HG02610 (cell line): ENCODE measurements at regions not wholly inside any gene's neighbourhood (a gene's known extent, or its start where the extent isn't known, plus 50 kb on each side); places are given as distances from the start of the nearest gene placed in this dataset.
"Not testable (repeated sequence)": the region's sequence is repeated elsewhere in the genome, so short reads cannot be mapped to it uniquely, and the experiment has no call there.

ENCODE experiments used
- ATAC-seq: cut with Tn5 transposase; IDR thresholded peaks from one replicate; pipeline ENCODE4 v1.9.1; 2021; ENCODE audit warnings: mild to moderate bottlenecking, moderate library complexity; ENCODE audit not compliant: unreplicated experiment

DNA sequence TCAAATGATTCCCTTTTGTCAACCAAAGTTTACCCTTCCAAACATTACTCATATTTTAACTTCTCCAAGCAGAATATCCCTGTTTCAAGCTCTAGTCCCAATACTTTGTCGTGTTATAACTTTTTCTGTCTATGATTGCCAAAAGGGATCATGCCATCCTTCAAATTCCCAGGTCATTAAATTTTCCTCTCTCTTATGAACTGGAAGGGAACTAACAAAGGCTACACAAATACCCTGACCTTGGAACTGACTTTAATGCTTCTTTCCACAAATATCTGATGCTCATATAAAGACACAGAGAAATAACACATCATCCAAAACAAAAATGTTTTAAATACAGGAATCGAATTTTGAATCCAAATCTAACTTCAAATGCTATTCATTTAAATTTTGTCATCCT is 1352.7 kb downstream of the CDH11 start:
- no peak for ATAC-seq

DNA sequence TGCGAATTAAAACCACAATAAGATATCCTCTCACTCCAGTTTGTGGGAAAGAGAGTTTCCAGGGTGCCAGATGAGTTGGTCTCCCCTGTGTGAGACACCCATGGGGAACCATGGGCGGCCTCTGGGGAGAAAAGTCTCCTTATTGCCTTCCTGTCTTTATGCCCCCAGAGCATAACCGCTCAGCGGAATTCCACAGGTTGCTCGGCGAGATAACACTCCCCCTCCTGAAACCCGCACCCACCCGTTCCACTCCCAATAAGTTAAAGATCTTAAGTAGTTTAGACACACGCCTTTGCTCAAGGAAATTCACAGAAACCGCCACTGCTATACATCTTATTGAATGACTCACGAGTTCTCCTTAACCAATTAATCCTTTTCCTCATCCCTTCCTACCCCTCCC is 1361.6 kb downstream of the CDH11 start:
- ATAC-seq, result not testable (repeated sequence)

- no peak for ATAC-seq
Measured at GRCh38 chr16:63752347-63752746, 1369.5 kb downstream of the CDH11 start.

- ATAC-seq, result no peak
Measured at GRCh38 chr16:63749276-63749675, 1372.6 kb downstream of the CDH11 start.

DNA sequence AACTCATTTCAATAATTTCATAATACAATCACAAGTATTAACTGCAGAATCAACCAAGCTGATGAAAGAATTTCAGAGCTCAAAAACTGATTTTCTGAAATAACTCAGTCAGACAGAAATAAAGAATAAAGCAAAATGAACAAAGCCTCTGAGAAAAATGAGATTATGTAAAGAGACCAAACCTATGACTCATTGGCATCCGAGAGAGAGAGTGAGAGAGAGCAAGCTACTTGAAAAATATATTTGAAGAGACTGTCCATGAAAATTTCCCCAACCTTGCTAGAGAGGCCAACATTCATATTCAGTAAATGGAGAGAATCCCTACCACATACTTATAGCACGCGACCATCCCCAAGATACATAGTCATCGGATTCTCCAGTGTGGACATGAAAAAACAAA is 1376.4 kb downstream of the CDH11 start:
- no peak for ATAC-seq

DNA sequence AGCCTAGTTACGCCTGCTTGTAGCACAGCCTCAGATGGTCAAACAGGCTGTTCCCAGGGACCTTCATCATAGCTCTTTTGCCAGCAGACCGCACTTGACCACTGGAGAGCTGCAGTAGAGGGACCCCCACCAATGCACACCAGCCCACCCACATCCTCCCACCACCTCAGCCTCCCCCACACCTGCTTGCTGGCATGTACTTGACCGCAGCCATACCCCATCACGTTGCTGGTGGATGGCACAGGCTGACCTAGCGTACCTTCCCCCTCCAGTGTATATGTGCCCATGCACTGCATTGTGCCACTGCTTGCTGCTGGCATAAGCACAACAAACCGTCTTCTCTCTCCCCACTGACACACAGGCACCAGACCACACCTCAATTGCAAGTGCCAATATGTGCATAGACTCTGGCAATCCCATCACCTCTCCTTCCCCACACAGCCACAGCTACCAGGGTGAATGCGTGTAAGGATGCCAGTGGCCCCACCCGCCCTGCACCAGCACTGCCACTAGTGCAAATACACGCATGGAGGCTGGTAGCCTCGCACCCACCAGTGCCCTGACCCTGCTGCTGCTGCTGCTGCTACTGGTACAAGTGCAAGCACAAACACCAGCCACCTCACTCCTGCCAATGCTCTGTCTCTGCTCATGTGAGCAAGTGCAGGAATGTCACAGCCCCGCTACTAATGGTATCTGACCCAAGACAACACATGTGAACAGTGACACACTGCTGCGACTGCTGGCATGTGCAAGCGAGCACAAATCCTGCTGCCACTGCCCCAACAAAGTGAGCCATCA is 1377.6 kb downstream of the CDH11 start:
- ATAC-seq, result no peak

DNA sequence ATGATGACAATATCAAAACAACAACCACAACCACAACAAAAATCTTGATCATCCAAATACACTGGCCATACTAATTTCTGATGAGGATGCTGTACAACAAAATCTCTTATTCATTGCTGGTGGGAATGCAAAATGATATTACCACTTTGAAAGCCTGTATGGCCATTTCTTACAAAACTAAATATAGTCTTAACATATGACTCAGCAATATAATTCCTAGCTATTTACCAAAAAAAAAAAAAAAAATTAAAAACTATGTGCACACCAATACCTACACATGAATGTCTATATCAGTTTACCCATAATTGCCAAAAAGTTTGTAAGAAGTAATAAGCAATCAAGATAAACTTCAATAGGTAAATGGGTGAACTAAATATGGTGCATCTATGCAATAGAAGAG is 1379.7 kb downstream of the CDH11 start:
- no peak for ATAC-seq

DNA sequence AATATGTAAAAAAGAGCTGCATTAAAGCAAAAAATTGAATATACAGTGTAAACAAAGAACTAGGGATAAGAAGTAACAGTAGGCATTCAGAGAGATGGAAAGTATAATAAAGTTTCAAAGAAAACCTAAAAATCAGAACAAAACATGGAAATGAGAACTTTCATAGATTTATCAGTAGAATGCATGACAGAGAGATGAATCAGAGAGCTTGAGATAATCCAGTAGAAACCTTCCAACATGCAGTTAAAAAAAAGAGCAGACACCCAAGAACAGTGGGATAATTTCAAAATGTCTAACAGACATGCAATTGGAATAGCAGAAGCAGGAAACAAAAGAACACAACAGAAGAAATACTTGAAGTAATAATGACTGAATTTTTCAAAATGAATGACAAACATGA is 1384.2 kb downstream of the CDH11 start:
- no peak for ATAC-seq

GRCh38 chr16:63735456-63735855 is 1386.4 kb downstream of the CDH11 start:
- ATAC-seq, result no peak

DNA sequence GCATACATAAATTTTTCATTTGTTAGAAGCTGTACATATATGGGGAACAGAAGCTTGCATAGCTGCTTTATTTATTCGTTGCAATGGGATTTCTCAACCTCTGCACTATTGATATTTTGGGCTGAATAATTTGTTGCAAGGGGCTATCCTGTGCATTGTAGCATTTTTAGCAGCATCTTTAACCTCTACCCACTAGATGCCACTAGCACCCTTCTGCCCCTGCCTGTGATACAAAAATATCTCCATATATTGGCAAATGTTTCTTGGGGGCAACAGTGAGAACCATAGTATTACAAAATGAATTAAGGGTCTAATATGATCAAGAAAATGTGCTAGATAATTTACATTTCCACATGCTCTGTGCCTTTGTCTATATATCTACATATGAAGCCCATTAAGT is 1401.0 kb downstream of the CDH11 start:
- no peak for ATAC-seq

DNA sequence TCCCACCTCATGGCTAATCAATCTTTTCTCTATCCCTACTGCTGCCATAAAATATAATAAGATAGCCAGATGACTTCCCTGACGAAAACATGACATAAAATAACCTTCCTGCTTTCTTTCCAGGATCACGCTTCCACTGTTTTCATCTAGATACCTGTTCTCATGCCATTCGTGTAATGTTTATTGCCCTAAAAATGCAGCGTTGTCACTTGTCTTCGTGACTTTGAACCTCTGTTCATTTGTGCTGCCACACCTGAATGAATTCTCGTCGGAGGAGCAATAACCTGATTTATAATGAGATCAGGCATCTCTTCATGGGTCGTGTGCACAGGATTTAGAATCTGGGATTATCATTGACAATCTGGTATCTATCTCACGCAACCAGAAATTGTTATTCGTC is 1401.9 kb downstream of the CDH11 start:
- no peak for ATAC-seq

DNA sequence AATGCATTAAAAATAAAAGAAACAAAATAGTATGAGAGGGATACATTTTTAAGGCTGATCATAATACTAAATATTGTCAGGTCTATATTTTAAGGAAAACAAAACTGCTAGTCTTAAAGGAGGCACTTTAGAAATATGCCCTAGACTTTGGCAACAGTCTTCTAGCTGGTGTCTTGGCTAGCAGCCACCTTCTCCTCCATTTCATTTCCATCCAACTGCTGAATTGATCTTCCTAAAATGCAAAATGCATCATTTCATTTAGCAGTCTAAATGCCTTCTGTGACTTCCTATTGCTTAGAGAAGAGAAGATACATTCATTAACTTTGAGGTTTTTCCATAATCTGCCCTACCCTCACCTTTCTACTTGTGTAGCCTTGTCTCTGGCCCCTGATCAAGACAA is 1404.1 kb downstream of the CDH11 start:
- ATAC-seq, result no peak

DNA sequence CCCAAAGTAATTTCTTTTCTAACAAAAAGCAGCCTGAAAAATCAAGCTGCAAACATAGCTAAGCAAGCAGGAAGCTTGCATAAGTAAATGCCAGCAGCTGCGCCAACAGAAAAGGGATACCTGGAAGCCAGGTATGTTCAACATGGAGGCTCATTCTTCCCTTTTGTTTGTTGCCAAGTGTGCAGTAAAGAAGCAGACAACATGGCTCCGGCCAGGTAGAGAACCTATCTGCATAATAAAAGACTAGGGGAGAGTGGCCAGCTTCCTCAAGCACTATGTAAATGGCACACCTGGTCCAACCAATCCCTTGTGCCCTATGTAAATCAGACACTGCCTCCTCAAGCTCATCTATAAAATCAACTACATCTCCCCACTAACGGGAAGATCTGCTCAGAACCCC is 1407.0 kb downstream of the CDH11 start:
- ATAC-seq, result no peak

- ATAC-seq, result no peak
Measured at GRCh38 chr16:63712725-63713124, 1409.1 kb downstream of the CDH11 start.

DNA sequence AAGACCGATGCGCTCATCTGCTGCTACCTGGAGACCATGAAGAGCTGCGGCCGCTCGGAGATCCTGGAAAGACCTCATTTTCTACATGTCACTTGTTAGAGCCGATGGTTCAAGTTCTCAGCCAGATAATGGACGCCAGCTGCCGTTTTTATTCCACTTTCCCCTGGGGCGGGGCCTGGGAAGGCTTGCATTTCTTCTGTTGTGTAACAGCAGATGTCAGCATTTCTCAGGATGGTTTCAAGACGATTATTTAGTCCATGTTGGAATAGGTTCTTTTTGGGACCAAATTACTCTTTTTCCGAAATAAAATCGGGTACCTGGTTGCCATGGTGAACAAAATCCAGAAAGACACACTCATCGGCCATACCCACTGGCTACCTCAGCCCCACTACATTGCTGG is 1418.3 kb downstream of the CDH11 start:
- ATAC-seq, result no peak

DNA sequence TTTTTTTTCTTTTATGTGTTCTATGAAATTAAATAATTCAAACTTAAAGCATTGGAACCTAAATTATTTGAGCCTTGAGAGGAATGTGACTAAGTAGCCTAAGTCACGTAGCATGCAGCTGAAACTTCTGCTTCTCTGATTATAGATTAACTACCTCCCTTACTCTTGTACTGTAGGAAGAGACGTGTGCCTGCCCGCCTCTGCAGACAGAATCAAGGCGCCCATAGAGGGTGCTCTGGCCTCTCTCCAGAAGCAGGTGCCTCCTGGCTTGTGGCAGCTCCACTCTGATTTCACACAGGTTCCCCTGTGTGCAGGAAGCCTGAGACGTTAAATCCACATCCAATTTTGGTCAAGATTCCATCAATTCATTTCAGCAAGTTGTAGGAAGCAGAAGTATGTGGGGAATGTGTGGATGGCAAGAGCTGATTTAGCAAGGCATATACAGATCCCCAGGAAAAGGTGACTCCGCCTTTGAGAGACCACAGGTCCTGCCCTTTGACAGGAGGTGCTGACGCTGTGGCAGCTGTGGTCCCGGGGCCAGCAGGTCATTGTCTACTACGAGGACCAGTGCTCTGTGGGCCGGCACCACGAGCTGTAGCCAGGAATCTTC is 1418.8 kb downstream of the CDH11 start:
- no peak for ATAC-seq

GRCh38 chr16:63697736-63698135 is 1424.1 kb downstream of the CDH11 start:
- ATAC-seq, result no peak

DNA sequence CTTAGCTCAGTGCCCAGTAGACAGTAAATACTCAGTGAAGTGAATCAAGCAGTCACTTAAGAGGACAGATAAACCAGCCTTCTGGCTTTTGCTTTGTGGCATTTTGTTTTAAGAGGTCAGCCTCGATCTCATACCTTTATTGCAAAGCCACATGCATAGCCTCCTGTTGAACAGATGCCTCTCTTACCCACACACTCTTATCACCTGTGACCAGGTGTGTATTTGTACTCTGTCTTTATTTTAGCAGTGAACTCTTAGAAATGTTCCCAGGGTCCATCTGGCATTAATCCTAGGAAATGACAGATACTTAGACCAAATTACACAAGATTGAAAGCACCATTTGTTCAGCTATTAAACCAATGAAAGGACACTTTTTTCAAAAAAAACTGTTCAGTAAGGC is 1426.5 kb downstream of the CDH11 start:
- no peak for ATAC-seq

DNA sequence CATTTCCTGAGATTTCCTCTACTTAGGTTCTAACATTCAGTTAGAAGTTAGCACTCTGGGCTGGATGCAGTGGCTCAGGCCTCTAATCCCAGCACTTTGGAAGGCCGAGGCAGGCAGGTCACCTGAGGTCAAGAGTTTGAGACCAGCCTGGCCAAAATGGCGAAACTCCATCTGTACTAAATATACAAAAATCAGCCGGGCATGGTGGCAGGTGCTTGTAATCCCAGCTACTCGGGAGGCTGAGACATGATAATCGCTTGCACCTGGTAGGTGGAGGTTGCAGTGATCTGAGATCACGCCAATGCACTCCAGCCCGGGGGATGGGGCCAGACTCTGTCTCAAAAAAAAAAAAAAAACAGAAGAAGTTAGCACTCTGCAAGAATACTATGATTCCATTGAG is 1430.9 kb downstream of the CDH11 start:
- ATAC-seq, result no peak

- no peak for ATAC-seq
Measured at GRCh38 chr16:63690267-63690666, 1431.6 kb downstream of the CDH11 start.

GRCh38 chr16:63689068-63689467 is 1432.8 kb downstream of the CDH11 start:
- no peak for ATAC-seq

DNA sequence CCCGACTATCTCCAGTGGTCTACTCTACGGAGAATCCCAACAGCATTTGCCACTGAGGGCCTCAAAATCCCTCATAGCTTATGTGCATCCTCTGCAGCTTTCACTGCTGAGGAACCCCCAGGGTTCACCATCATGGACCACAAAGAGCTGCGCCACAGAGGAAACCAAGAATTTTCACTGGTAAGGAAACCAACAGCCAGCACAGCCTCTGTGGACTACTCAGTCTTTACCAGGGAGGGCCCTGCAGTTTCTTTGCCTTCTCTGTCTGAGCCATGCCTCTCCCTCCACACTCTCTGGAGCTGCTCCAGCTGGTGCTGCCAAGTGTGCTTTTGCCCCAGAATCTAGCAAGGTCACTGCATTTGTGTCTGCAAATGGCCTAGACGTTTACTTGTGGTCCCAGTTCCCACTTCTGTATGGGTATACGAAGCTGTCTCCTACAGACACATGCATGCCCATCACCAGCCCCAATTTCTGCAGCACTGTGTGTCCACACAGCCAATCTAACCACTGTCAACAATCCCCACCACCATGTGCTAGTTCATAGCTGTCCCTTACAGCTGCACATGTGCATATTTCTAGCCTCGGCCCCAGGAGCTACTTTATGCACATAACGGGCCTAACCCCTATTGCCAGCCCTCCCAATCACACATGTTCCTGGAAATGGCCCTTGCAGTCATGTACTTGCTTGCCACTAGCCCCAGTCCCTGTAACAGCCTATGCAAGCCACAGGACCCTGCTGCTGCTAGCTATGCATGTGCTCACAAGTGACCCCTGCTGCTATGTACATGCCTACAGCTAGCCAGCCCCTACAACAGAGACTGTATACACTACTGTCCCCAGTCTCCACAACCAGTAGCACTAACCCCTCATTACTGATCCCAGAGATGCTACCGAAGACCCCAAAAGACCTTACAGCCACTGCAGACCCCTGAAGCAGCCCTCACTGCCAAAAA is 1437.4 kb downstream of the CDH11 start:
- ATAC-seq, result no peak
